GM10248 (cell line): ENCODE measurements at regions not wholly inside any gene's neighbourhood (a gene's known extent, or its start where the extent isn't known, plus 50 kb on each side); places are given as distances from the start of the nearest gene placed in this dataset.

Source experiments
- CTCF ChIA-PET: fragments of 300-600 bp; sonication (Branson Sonifier 250); formaldehyde crosslinking; extraction: SDS; loops from one replicate; lab custom pipeline; 2021; ENCODE audit warnings: antibody characterized with exemption; lab: Yijun Ruan, JAX
- POLR2A ChIA-PET: fragments of 350-650 bp; sonication (Branson Sonifier 250); formaldehyde crosslinking; extraction: SDS; loops from one replicate; lab custom pipeline; 2020; ENCODE audit warnings: antibody characterized with exemption; lab: Yijun Ruan, JAX
- DNase-seq: peaks from one replicate; pipeline ENCODE4 v3.0.0; 2012; ENCODE audit errors: extremely low spot score
- CTCF ChIP-seq: IDR thresholded peaks from 2 replicates; pipeline ENCODE4 v1.5.1; 2012; ENCODE audit warnings: mild to moderate bottlenecking, low read depth; ENCODE audit errors: extremely low read depth, missing control alignments, control extremely low read depth

- TF ChIP-seq CTCF, result no peak
- ChIA-PET POLR2A (no interaction called here), CTCF (interaction anchor here (0.9 kb wide), 1 partner anchor 30 kb away, joined by 3 read pairs; no protein-coding TSS in a partner anchor)
- DNase-seq, result no peak
Observed at GRCh38 chr2:79453918-79454317, 58.9 kb upstream of the CTNNA2 start.

GRCh38 chr2:79452651-79453050 is 60.2 kb upstream of the CTNNA2 start:
- TF ChIP-seq CTCF, result no peak
- DNase-seq, result no peak
- POLR2A ChIA-PET, result no interaction called here
- CTCF ChIA-PET, result no interaction called here

- no peak for TF ChIP-seq CTCF
- ChIA-PET CTCF (no interaction called here), POLR2A (no interaction called here)
- DNase-seq, result no peak
Observed at GRCh38 chr2:79447463-79447862, 65.4 kb upstream of the CTNNA2 start.

GRCh38 chr2:79446313-79446712 is 66.5 kb upstream of the CTNNA2 start:
- TF ChIP-seq CTCF, result no peak
- no peak for DNase-seq
- ChIA-PET CTCF (no interaction called here), POLR2A (no interaction called here)

GRCh38 chr2:79437433-79438267 is 75.2 kb upstream of the CTNNA2 start:
- no peak for TF ChIP-seq CTCF
- POLR2A ChIA-PET, result no interaction called here
- CTCF ChIA-PET, result no interaction called here
- no peak for DNase-seq

GRCh38 chr2:79434362-79434761 is 78.5 kb upstream of the CTNNA2 start:
- POLR2A ChIA-PET, result no interaction called here
- no peak for TF ChIP-seq CTCF
- CTCF ChIA-PET, result no interaction called here

More at GRCh38 chr2:79434362-79434761, 78.5 kb upstream of the CTNNA2 start:
- no peak for DNase-seq
